Heart left ventricle (tissue), 16 donors: ENCODE measurements at regions not wholly inside any gene's neighbourhood (a gene's known extent, or its start where the extent isn't known, plus 50 kb on each side); places are given as distances from the start of the nearest gene placed in this dataset.

Experiments
- ATAC-seq, 4 donors: fragments of 200-7000 bp; cut with Tn5 transposase; one replicate each; pipeline ENCODE4 v1.9.1; 2020 to 2022; ENCODE audit warnings: moderate library complexity in 4 of 4, mild to moderate bottlenecking in 3 of 4, moderate number of reproducible peaks in 1 of 4
- DNase-seq, 5 donors: peaks; one replicate each; pipeline ENCODE4 v3.0.0-alpha.2; 2020
- H3K27ac ChIP-seq, 12 donors: fragments of 200-600 bp; sonication (generic) in 4 of 12; one replicate each; pipeline versions ENCODE4 v1.5.0 to v1.8.0; 2016 to 2022; ENCODE audit warnings: mild to moderate bottlenecking in 2 of 12
- H3K27me3 ChIP-seq, 9 donors: fragments of 200-600 bp; sonication (generic) in 2 of 9; one replicate each; pipeline versions ENCODE4 v1.5.1 to v1.8.0; 2016 to 2022; ENCODE audit warnings: mild to moderate bottlenecking in 3 of 9
- H3K36me3 ChIP-seq, 9 donors: fragments of 200-600 bp; sonication (generic) in 2 of 9; one replicate each; pipeline versions ENCODE4 v1.5.0 to v1.8.0; 2018 to 2022; ENCODE audit warnings: mild to moderate bottlenecking in 2 of 9
- H3K4me1 ChIP-seq, 12 donors: fragments of 200-600 bp; sonication (generic) in 4 of 12; one replicate each; pipeline versions ENCODE4 v1.5.0 to v1.8.0; 2016 to 2022; ENCODE audit warnings: mild to moderate bottlenecking in 3 of 12
- H3K4me3 ChIP-seq, 12 donors: fragments of 200-600 bp; sonication (generic) in 4 of 12; one replicate each; pipeline versions ENCODE4 v1.5.0 to v1.8.0; 2017 to 2022; ENCODE audit warnings: mild to moderate bottlenecking in 9 of 12, moderate library complexity in 4 of 12
- H3K9me3 ChIP-seq, 12 donors: fragments of 200-600 bp; sonication (generic) in 4 of 12; one replicate each; pipeline versions ENCODE4 v1.5.0 to v1.8.0; 2016 to 2022; ENCODE audit warnings: mild to moderate bottlenecking in 1 of 12
- POLR2A ChIP-seq, 2 donors: fragments of 450-650 bp; IDR thresholded peaks; one replicate each; pipeline ENCODE4 v1.6.1; 2017; ENCODE audit warnings: antibody characterized with exemption in 2 of 2, mild to moderate bottlenecking in 2 of 2, moderate library complexity in 2 of 2
- WGBS, 4 donors: extraction: QIAGEN DNeasy Blood & Tissue Kit in 2 of 4; methylation state at CpG; one replicate each; pipeline versions ENCODE4 v1.1.5 to v1.1.7; 2013 to 2018; 5-methylcytosine and 5-hydroxymethylcytosine counted together
- intact Hi-C, 10 donors: fragments of 100-400 bp; cut with DNase I; formaldehyde crosslinking; loops; one replicate each; pipeline versions ENCODE4 v1.11.1 to v1.14.2; 2022
- TF ChIP-seq, protein P1 (sequence below), 12 donors: fragments of 200-600 bp; sonication (generic) in 4 of 12; IDR thresholded peaks; one replicate each; pipeline versions ENCODE4 v1.5.0 to v1.8.0; 2018 to 2022; ENCODE audit warnings: antibody characterized with exemption in 12 of 12, mild to moderate bottlenecking in 5 of 12
- donor health status: ischemic (EF 13 %, LVEDD 7.1; RV severe dilation, severe dysfunction).
- donor health status: healthy with polysubstance abuse.
- donor health status: DM: no; HTN: yes; CAD: no.
- donor health status: DM: no; HTN: no; CAD: no.
- donor health status: ischemic (EF 25% LVEDD 6.9; RV normal size, moderate dysfunction).
- donor health status: ischemic (EF 25% LVEDD 5.7; RV mildly dilated, moderate dysfunction).
- donor health status: healthy.
- donor health status: DM: yes; HTN: yes; CAD: no.
- donor health status: ischemic (EF 35%, LVEDD 5.7; RV mildly dilated, moderate dysfunction).
- donor health status: nonischemic (EF 11% LVEDD 7.7; RV severe dilation, severe dysfunction).
- donor health status: DM: yes; HTN: yes; CAD: no.
- donor health status: PGD.
- donor health status: ischemic (EF 29% LVEDD 5.4; RV normal size, mild dysfunction).
- donor health status: nonischemic (EF 23%, LVEDD 6.1; RV moderate dilation, normal function).

DNA sequence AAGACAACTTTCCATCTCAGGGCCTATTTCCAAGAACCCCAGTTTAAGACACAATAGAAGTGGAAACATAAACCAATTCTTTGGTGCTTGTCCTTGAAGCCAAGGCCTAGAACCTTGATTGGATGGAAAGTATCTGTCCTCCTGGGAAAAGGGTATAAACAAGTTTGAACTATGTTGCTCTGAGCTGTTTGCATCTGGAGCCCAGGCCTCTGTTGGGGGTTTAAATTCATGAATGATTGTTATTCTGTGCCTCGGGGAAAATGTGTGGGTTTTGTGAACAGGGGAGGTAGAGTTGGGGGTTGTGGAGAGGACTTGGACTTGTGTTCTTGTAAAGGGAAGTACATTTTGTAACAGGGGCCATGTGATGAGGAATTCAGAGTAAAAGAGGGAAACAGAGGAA lies 406.1 kb downstream of the SLC4A3 start:
- intact Hi-C loops: no loop called here

DNA sequence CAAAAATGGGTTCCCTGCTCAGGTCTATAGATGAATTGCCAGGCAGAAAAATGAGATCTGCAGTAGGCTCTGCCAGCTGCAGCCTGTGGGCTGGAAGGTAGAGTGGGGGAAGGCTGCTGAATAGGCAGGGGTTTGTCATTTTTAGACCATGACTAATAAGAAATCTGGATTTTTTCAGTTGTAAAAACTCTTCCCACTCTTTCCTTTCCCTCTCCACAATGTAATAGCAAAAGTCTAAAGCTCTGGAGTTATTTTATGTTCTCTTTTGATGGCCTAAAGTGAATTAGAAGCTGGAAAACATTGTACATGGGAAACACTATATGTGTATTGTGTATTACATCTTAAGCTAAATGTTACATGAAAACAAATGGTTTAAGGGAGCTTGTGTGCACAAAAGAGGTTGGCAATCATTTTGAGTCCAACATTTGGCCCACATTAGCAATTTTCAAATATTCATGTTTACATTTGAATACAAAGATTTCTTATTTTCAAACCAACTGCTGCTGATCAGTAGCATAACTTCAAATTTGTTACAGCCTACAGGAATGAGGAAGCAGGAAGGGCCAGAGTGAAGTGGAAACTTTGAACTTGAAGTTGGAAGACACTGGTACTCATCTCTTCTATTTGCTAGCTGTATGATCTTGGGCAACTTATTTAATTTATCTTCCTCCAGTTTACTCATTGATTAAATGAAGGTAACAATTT lies 407.1 kb downstream of the SLC4A3 start:
- Histone ChIP-seq H3K4me1 (no peaks in the 10 kb centered on the region), H3K36me3 (no peaks in the 10 kb centered on the region), H3K4me3 (no peak overlapping the region), H3K9me3 (no peaks in the 10 kb centered on the region), H3K27me3 (no peaks in the 10 kb centered on the region), H3K27ac (peak overlapping the region in 2 of 12 donors; percentile 3 to 20)
- intact Hi-C loops: no loop called here
- TF ChIP-seq, protein P1, sequence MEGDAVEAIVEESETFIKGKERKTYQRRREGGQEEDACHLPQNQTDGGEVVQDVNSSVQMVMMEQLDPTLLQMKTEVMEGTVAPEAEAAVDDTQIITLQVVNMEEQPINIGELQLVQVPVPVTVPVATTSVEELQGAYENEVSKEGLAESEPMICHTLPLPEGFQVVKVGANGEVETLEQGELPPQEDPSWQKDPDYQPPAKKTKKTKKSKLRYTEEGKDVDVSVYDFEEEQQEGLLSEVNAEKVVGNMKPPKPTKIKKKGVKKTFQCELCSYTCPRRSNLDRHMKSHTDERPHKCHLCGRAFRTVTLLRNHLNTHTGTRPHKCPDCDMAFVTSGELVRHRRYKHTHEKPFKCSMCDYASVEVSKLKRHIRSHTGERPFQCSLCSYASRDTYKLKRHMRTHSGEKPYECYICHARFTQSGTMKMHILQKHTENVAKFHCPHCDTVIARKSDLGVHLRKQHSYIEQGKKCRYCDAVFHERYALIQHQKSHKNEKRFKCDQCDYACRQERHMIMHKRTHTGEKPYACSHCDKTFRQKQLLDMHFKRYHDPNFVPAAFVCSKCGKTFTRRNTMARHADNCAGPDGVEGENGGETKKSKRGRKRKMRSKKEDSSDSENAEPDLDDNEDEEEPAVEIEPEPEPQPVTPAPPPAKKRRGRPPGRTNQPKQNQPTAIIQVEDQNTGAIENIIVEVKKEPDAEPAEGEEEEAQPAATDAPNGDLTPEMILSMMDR (IDR thresholded peaks at IDR 0.05): no peak
- TF ChIP-seq POLR2A (IDR thresholded peaks at IDR 0.05): no peak
- ATAC-seq (no peak), DNase-seq (no peak)

More for the DNA sequence above, 406.1 kb downstream of the SLC4A3 start:
- Histone ChIP-seq H3K4me1 (no peaks in the 10 kb centered on the region), H3K36me3 (no peaks in the 10 kb centered on the region), H3K27ac (no peak overlapping the region), H3K9me3 (no peaks in the 10 kb centered on the region), H3K27me3 (no peaks in the 10 kb centered on the region), H3K4me3 (no peak overlapping the region)
- WGBS, 4 donors: 55 to 73% (median 61%) methylated on average over 1 of the region's 1 CpG
- TF ChIP-seq, protein P1 (IDR thresholded peaks at IDR 0.05): no peak
- no peak for ATAC-seq
- DNase-seq: no peak

DNA sequence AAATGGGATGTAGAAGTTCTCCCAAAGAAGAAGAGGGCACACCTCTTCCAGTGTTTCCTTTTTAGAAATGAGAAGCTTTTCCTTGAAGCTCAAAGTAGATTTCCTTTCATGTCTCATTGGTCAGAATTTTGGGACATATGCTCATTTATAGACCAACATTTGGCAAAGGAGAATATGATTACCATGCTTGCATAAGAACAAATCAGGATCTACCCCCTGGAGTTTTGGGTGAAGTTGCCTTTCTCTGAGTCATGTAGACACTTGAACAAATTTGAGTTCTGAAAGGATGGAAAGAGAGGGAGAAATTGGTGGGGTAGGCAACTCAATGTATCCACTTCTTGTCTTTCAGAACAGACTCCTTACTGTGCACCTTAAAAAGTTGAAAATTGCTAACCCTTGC lies 409.0 kb downstream of the SLC4A3 start:
- TF ChIP-seq POLR2A (IDR thresholded peaks at IDR 0.05): no peak
- TF ChIP-seq, protein P1 (IDR thresholded peaks at IDR 0.05): no peak
- Histone ChIP-seq H3K4me3 (no peak overlapping the region), H3K4me1 (no peaks in the 10 kb centered on the region), H3K36me3 (no peaks in the 10 kb centered on the region), H3K27me3 (peaks cover 0 to 4% (median 0%) of the 10 kb centered on the region in 9 donors), H3K27ac (no peak overlapping the region), H3K9me3 (no peaks in the 10 kb centered on the region)
- intact Hi-C loops: no loop called here
- ATAC-seq (no peak), DNase-seq (no peak)

DNA sequence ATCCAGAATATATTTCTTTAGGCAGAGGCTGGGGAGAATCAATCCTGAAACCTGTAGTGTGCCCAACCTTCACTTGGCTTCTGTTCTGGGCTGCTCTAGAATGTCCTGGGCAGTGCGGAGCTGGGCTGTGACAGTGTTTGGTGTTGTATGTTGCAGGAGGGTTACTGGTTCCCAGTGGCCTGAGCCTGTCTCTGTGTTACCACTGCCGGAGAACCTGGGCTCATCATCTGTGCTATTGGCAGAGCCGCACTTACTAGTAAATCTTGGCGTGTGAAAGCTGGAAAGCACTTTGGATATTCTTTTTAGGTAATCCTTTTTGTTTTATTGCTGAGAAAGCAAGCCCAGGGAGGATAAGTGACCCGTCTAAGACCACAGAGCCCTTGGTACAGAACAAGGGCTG lies 412.9 kb downstream of the SLC4A3 start:
- WGBS, 4 donors: 84 to 95% (median 92%) methylated on average over 4 to 5 of the region's 5 CpGs
- no peaks in the 10 kb centered on the region for H3K9me3 ChIP-seq
- H3K36me3 ChIP-seq: no peaks in the 10 kb centered on the region
- ATAC-seq (no peak), DNase-seq (no peak)
- TF ChIP-seq, protein P1 (IDR thresholded peaks at IDR 0.05): no peak
- TF ChIP-seq POLR2A (IDR thresholded peaks at IDR 0.05): no peak
- H3K27ac ChIP-seq: no peak overlapping the region
- no peaks in the 10 kb centered on the region for H3K4me1 ChIP-seq
- H3K4me3 ChIP-seq: no peak overlapping the region
- H3K27me3 ChIP-seq: peaks cover 0 to 4% (median 0%) of the 10 kb centered on the region in 9 donors
- intact Hi-C loops: no loop called here
